ENCODE measurements at regions not wholly inside any gene's neighbourhood (a gene's known extent, or its start where the extent isn't known, plus 50 kb on each side); places are given as distances from the start of the nearest gene placed in this dataset.

DNA sequence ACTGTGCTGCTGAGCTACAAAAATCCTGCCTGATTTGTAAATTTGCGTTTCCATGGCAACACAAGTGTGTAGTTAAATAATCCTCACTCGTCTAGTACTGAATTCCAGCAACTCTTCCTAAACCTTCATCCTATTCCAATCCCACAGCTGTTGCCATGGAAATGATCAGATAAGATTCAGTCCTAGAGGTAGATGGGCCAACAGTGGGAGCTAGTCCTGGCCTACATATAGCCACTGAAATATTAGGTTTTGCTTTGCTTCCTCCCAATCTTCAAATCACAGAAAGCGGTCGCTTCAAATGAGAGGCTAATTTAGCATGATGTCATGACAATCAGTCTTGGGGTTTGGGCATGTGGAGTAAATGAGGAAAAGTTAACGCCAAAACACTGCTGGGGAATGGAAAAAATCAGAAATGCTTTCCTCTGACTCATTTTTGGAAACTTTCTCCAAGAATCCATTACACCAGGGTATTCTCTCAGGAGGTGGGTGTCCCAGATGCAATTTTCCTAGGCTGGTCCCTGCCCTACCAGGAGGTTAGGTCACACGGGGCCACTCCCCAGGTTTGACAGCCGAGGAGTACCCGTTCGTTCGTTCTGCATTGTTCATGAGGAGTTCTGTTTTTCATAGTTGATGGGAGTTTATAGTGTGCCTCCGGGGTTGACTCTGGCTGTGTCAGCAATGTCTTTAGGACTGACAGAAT, 159.2 kb upstream of the SLCO3A1 start:
- no peak for DNase-seq

DNA sequence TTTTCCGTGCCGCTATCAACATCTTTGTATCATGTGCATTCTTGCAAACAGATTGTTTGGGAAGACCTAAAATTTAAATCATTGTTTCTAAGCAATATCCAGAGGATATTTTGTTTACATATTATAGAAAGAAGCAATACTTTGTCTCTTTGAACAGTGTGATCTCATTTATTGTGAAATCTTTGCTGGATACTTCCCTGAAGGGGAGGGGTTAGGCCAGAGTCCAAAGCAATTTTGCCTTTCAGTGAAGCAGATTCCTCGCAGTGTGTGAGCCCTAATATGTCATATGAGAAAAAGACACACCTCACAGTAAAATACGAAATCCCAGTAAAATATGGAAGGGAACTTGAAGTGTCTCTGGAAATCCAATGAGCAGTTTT, 158.7 kb upstream of the SLCO3A1 start:
- DNase-seq, result no peak

DNA sequence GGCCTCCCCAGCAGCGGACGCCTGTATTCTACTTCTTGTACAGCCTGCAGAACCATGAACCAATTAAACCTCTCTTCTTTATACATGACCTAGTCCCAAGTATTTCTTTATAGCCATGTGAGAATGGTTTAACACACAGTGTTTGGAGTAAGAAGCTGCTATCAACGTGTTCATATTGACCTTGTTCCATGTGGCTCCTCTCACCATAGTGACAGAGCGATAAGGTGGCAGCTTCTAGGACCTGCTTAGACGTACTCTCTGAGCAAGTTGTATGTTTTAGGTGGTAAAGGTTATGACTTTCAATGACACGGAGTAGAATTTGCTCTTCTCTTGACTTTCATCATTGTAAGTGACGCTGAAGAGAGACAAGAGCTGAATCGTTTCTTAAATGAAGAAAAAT, 157.7 kb upstream of the SLCO3A1 start:
- DNase-seq, result no peak

DNA sequence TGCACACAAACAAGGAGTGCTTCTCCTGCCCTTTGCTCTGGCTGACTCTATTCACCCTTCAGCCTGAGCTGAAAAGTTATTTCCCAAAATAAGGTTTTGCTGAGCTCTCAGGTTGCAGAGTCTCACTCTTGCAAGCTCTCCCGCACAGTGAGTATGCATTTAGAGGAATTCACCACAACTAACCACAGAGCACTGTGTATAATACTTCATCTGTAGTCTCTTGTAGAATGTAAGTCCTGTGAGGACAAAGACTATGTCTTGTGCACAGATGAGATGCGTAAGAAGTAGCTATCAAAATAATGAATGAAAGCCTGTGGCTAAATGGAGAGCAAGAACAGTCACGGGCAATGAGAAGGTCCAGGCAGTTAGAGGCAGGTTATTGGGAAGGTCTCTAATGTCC, 156.5 kb upstream of the SLCO3A1 start:
- DNase-seq, result no peak

DNA sequence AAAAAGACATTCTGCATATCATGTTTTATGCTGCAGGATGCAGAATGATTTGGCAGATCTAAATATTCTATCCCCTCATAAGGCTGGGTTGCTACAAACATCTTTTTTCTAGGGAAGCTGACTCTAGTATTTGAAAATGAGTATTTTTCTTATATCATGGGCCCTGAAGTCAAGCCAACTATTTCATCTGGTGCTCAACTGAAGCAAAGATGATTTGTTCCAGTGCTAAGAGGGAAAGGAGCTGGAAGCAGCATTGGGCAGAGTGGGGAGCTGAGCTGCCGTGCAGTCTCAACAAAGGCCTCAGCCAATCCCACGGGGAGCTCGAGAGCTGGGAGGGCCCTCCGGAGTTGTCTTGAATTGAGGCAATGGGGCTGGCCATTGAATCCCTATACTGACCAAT, 155.3 kb upstream of the SLCO3A1 start:
- DNase-seq, result no peak

DNA sequence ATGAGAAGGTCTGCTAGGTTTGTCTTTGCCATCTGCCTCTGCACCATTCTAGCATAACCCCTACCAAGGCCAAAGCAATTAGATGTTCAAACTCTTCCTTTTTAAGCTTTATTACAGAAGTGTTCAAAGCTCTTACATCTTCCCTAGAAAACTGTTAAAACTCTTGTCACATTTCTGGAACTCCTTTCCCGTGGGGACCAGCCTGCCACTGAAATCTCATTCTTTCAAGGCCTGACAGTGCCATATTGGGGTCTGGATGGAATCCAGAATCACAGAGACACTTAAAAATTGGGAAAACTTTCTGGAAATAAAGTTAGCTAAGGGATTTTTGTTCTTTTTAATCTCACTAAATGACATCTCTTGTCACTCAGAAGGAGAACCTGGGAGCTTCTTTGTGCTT, 153.8 kb upstream of the SLCO3A1 start:
- no peak for DNase-seq

DNA sequence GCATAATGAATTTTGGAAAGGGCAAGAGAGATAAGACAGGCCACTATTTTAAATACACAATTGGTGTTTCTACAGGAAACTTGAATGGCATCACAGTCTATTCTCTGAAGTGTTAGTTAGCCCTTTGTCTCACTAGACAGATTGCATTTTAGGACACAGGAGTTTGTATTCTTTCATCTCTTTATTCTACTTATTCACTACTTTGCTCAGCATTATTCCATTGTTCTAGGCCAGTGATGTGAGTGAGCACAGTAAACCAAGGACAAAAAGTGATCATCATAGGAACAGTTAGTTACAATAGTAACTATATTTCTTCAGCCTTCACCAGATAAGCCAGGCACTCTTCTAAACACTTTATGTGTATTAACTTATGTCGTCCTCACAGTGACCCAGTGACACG, 150.2 kb upstream of the SLCO3A1 start:
- no peak for DNase-seq

DNA sequence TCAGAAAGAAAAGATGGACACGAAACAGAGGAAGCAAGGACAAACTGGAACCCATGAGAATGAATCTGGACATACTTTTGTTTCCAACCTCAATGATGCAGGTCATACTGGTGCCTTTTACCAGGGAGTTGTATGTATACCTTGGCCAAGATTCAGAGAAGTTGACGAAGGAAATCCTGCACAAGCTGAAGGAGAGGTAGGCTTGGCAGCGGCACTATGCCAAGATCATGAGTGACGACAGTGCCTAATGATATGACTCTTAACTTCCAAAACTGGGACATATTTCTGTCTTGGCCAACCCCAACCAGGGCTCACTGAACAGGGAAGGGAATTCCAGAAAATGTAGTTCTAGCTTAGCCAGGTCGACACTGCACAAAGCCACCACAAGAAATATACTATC, 149.2 kb upstream of the SLCO3A1 start:
- no peak for DNase-seq

DNA sequence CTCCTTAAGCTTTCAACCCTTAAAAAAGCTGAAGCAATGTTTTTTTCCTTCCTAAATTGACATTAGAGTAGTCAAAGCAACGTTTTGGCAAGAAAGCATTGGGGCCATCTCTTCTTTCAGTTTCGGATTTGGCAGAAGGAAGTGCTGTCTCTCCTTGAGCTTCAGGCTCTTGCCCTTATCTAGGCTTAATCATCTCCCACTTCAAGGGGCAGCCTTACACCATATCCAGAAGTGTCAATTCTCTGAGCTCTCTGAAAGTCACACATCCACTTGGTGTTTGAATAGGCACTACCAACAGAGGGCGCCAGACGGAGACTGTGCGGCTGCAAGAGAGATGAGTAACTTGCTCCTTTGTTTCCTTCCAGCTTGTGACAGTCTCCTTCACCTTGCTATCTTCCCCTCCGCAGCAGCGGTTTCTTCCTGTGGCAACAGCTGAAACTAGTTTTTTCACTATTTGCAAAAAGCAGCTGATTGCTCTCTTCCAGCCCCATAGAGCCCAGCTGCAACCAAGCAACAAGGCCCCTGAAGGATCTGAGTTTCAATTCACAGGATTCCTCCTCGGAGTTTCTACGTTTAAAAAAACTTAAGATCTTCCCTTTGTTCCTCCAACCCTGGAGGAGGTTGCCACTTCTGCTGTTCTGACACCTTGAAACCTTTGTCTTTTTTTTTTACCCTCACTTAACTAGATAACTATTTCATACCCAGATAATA, 147.0 kb upstream of the SLCO3A1 start:
- peak; percentile 84 for DNase-seq

DNA sequence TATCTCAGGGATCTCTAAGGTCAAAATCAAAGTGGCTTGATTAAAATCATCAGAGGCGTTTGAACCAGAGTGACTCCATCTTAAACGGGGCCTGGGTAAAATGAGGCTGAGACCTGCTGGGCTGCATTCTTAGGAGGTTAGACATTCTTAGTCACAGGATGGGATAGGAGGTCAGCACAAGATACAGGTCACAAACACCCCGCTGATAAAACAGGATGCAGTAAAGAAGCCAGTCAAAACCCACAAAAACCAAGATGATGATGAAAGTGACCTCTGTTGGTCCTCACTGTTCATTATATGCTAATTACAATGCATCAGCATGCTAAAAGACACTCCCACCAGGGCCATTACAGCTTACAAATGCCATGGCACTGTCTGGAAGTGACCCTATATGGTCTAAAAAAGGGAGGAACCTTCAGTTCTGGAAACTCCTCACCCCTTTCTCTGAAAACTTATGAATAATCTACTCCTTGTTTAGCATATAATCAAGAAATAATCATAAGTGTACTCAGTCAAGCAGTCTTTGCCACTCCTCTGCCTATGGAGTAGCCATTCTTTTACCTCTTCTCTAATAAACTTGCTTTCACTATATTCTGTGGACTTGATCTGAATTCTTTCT, 143.3 kb upstream of the SLCO3A1 start:
- no peak for DNase-seq

DNA sequence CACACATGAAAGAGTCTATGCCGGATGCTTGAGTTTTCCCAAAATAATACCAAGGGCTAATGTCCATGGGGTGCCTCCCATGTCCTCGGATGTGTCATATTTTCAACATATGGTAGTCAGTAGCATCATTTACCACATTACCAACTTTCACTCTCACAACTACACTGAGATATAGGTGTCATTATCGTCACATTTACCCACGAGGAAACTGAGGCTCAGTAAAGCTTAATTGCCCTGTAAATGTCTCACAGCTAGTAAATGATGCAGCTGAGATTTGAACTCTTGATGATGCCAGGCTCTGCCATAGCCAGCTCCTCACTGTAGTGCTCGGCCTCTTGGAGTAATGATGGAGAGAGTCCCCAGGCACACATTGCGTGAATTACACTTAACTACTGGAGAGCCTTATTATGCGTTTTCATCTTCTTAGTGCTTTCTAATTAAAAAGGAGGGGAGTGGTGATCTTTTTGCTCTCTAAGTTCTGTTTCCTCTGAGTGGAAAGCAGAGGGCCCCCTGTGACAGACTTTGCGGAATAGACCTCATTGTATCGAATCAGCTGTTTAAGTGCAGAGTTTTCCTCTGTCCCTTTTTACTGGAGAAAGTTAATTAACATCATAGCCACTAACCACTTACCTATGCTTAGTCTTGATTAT, 142.0 kb upstream of the SLCO3A1 start:
- DNase-seq, result no peak

DNA sequence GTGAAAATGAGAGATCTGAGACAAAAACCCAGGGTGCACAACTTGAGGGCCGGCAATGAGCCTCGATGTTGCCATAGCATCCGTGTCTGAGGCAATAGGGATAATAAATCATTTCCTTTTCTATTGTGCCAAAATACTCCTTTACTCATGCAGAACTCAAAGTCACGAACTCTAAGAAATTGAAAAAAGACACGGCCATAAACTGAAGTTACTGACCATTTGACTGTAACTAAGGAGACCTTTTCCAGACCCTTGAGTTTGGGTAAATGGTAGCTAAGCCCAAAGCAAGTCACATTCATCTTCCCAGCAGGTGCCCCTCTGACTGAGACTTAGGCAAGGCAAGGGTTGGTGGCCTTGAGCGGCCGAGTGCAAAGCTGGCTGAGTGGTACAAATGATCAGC, 141.2 kb upstream of the SLCO3A1 start:
- DNase-seq, result no peak

DNA sequence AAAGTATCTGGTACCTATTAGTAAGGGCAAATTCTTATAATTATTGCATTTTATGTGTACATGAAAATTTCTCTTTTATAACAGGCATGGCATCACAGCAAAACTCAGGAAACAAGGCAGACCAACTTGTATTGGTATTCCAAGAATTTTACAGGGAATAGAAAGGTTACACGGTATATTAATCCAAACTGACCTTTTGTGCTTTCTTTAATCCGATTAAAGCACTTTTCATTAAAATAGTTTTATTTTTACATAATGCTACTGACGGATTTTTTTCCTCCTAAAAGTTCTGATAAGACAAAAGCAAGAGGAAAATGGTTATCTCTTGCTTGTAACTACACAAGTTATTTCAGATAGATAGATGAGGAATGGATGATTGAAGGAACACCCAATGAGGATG, 137.0 kb upstream of the SLCO3A1 start:
- DNase-seq, result no peak

DNA sequence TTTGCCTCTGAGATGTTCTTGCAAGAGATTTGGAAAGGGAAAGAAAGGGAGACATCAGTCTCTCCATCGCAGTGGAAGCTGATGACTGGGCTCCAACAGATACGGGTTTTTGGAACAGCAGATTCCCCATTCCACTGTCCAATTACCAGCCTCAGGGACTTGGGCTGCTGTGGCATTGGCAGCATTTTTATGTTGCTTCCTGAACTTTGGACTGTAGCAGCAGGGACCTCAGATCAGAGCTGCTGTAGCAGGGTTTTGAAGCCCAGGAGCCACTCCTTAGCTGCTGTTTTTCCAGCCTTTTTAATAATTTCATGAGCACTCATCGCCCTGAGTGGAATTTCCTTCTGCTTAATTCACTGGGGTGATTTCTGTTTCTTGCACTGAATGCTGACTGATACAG, 135.7 kb upstream of the SLCO3A1 start:
- no peak for DNase-seq

DNA sequence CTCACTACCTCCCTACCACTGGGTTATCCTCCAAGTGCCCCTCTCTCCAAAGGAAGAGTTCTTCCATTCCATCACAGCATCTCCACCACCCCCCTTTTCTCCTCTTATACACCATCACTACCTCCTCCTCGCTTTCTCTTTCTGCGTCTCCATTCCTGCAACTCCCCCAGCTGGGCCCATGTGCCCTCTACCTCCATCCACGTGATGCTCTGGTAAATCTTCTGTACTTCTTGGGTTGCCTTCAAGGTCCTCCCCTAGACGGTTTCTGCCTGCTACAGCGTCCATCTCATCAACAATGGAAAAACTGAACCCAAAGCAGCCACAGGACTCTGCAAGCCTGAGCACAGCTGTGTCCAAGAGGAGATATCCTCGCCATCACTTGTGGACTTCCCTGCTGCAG, 129.5 kb upstream of the SLCO3A1 start:
- no peak for DNase-seq

DNA sequence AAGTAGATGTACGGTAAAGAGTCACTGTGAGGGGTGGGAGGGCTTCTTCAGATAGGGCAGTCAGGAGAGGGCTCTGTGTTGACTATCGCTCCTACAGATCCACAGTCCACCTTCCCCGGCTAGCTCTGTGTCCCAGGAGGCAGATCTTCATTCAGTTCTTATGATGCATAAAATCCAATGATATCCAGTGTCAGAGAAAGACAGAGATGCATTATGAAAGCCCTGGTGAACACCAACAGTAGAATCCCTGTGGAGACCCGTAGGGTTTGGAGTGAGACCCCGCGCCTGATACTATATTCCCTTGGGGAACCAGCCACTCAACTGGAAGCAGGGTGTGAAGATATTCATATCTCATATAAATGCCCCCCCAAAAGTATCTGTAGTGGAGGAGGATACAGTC, 119.8 kb upstream of the SLCO3A1 start:
- no peak for DNase-seq

DNA sequence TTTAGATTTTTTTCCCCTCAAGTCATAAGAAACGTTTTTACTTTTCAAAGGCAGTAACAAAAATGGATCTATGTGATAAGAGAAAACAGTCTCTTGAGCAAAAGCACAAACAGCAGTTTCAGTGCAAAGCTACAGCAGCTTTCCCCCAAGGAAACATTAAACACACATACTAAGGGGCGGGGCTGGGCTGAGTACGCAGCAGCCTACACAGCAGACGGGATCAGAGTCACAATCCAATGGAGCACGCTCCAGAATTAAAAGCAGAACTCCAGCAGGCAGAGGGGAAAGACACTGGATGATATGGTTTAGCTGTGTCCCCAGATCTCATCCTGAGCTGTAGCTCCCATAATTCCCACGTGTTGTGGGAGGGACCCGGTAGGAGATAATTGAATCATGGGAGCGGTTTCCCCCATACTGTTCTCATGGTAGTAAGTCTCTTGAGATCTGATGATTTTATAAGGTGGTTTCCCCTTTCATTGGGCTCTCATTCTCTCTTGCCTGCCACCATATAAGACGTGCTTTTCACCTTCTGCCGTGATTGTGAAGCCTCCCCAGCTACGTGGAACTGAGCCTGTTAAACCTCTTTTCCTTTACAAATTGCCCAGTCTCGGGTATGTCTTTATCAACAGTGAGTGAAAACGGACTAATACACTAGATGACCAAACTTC, 116.2 kb upstream of the SLCO3A1 start:
- DNase-seq, result no peak

DNA sequence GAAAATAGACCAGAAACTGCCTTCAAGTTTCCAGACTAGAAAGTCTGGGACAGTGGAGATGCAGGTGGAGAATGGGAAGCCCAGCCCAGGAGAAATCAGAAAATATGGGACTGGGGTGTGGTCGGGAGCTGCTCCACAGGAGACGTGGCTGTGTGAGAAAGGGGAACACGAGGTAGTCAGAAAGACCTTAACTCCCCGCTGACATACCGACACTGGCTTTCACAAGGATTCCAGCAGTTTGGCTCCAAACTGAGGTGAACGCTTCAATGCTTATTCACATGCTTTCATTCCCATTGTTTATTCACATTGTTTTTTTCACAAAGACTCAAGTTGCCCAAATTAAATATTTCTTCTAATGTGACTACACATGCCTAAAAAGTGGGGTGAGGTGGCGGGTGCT, 111.5 kb upstream of the SLCO3A1 start:
- DNase-seq, result no peak

DNA sequence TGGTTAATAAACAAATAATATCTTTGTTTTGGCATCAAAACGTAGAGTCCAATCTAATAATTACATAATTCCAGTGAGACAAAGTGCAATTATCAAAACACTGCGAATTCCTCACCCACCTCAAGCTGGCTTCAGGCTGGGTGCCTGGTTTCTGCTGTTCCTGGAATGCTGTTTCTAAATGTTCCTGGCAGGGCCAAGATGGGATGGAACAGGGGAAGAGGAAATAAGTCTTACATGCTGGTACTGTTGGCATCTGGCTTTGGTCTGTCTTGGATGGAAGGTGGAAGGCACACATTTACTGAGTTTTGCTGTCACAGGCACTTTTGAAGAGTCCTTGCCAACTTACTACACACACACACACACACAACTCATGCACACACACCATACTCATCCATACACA, 101.9 kb upstream of the SLCO3A1 start:
- no peak for DNase-seq

DNA sequence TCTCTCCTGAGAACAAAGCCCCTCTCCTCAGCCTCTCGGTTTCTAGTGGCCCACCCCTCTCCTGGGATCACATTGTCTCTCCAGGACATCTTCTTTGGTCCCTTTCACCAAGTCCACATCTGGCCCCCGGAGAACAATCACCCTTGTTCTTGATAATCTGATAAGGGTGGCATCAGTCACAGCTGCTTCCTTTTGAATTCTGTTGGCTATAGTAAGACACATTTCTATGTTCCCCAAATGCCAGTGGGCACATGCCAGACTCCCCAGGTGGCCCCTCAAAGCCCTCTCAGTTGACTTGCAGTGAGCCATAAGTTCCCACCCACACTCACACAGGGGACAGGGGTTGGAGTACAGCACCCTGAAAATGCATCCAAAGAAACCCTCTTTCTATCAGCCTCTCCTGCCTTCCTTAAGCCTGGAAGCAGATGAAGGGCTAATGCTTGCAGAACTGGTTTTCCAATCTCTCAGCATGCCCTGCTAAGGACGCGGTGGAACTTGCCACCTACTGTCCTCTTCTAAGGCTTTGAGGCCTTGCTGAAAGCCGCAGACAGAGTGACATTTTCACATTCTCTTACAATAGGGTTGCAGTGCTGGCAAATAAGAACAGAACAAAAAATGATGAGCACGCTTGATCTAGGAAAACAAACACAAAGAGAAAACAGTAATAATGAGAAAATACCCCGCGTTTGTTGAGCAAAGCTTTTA, 101.3 kb upstream of the SLCO3A1 start:
- DNase-seq, result no peak

DNA sequence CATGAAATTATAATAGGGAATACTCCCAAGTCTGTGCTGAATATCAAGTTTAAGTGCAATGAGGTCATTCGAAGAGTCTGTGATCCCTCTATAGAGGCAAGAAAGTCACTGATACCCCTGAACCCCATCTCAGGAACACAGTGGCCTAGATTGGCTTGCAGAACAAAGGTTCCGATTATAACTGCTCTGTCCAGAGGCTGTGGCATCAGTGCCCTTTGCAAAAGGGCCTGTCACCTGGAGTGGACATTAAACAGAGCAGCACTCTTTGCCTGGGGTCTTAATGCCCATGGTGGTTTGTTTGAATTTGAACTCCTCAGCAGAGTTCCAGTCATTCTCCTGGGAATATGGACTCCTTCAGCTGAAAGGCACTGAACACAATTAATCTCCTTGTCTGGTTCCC, 93.9 kb upstream of the SLCO3A1 start:
- no peak for DNase-seq

DNA sequence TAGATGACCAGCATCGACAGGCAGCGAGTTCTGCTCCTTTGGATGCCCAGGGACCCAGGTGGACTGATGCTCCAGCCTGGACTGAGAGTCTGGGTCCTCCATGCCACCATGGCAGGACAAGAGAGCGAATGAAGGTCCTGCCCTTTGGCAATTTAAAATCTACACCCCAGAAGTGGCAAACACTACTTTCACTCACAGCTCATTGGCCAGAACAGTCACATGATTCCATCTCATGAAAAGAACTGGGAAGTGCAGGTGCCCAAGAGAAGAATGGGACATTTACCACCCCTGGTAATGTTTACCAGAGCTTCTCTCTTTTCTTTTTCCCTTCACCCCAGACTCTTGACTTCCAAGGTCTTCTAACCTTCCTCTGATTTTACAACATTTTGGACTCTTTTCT, 87.8 kb upstream of the SLCO3A1 start:
- DNase-seq, result no peak

DNA sequence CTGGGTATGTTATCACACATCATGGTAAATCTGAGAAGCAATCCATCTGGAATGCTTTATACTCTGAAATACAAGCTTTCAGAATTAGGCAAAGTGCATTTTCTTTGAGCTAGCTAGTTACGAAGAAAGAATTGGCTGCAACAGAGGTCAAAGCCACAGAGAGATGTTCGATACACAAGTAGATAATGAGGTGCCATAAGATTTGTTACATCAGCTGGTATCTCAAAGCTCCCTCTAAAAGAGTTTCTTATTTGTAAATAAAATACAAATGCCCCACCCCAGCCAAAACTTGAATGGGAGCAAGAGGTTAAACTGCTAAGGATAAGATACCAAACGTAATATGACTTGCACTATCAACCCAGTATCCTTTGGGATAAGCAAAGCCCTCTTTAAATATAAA, 84.0 kb upstream of the SLCO3A1 start:
- no peak for DNase-seq

Measured in activated T-cell treated with anti-CD3 and anti-CD28 coated beads for 4 hours (primary cell).